ENCODE measurements at regions not wholly inside any gene's neighbourhood (a gene's known extent, or its start where the extent isn't known, plus 50 kb on each side); places are given as distances from the start of the nearest gene placed in this dataset.

DNA sequence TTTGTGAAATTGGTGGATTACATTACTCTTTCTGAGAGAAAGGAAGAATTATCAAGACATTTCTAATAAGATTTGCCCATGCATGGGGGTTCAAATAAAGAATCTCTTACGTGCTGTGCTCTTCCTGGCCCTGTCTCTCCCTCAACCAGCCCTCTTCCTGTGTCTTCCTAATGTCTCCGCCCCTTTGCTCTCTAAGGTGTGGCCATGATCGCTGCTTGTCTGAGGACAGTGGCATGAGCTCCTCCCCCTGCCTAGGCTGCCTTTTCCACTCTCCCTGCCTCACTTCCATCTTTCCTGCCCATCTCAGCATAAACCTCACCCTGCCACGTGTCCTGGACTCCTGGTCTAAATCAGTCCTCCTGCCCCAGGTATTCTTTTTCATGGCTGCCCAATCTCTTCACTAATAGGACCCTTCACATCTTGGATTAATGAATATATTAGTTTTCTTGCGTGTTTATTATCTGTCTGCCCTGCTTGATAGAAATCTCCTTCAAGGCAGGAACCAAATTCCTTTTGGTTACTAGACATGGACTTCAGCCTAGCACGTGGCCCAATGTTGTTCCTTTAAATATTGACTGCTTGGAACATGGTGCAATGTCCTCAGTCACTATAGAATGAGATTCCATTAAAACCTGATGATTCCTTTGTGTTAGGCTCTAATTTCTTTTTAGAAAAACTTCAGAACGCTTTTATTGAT, 122.3 kb downstream of the MTRR start:
- ATAC-seq (peak; percentile 100), DNase-seq (ENCODE audit: low spot score) (peak; percentile 47)
- Mint-ChIP-seq H3K4me3 (no peak overlapping the region), H3K27me3 (ENCODE audit: low read depth) (no peaks in the 10 kb centered on the region), H3K9me3 (0 out of 2 replicates have a peak, but pooled peaks cover 4% of the 10 kb centered on the region), H3K27ac (no peak overlapping the region), H3K36me3 (no peaks in the 10 kb centered on the region), H3K4me1 (peaks cover 4% of the 10 kb centered on the region)
- TF ChIP-seq NFATC4 (CRISPR knock-in tag; IDR thresholded peaks at IDR 0.05) (no peak), ATF1 (CRISPR knock-in tag; IDR thresholded peaks at IDR 0.05) (no peak), FOXP1 (CRISPR knock-in tag; IDR thresholded peaks at IDR 0.05; ENCODE audit: borderline replicate concordance) (no peak), ZNF281 (CRISPR knock-in tag; IDR thresholded peaks at IDR 0.05) (no peak)
- TF ChIP-seq, protein P1, sequence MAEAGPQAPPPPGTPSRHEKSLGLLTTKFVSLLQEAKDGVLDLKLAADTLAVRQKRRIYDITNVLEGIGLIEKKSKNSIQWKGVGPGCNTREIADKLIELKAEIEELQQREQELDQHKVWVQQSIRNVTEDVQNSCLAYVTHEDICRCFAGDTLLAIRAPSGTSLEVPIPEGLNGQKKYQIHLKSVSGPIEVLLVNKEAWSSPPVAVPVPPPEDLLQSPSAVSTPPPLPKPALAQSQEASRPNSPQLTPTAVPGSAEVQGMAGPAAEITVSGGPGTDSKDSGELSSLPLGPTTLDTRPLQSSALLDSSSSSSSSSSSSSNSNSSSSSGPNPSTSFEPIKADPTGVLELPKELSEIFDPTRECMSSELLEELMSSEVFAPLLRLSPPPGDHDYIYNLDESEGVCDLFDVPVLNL (CRISPR knock-in tag; IDR thresholded peaks at IDR 0.05; ENCODE audit: borderline replicate concordance, low read depth) = no peak
- POLR2A ChIA-PET = no interaction called here
- CTCF ChIA-PET = interaction anchor here (1.0 kb wide), 1 partner anchor 63 kb away, joined by 3 read pairs; no protein-coding TSS in a partner anchor

DNA sequence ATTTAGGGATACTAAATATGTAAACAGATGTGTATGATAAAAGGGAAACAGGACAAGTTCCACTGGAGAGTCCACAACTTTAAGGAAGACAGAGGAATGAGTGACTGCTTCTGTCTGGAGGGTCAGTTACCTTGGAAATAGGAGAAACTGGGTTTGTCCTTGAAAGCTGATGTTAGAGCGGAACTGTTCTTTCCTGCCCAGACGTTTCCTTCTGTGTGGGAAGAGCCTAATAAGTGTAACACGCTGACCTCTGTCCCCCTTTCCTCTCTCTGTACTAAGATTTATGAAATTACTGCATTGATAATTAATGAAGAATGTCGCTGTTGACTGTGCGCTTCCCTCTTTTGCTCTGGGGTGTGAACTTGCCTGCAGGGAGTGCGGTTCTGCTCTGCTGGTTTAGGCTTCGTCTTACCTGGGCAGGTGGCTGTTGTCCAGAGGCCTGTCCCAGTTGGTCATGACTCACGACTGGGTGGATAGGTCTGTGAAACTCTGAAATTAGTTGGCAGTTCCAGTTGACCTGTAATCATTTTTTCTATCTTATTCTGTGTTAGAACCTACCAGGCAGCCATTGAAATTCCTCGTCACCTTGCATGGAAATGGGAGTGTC, 126.8 kb downstream of the MTRR start:
- CTCF ChIA-PET = no interaction called here

DNA sequence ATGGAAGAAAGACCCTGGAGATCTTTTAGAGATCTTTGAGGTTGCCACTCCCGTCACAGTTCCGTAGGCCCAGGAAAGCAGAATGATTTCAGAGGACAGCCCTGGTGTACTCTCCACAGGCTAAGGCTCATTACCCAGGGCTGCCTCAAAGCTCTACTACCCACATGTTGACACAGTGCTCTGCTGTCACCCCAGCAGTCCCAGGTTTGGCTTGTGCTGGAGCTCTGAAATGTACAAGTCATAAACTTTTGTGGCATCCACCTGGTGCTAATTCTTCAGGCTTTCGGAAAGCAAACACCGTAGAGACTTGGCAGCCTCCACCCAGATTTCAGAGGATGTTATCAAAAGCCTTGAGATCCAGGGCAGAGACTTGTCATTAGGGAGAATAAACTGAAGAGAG, 136.5 kb downstream of the MTRR start:
- ATAC-seq (no peak), DNase-seq (ENCODE audit: low spot score) (no peak)
- Mint-ChIP-seq H3K27me3 (ENCODE audit: low read depth) (no peaks in the 10 kb centered on the region; the same call in 1 of the 2 replicates), H3K4me3 (no peak overlapping the region), H3K27ac (no peak overlapping the region), H3K36me3 (no peaks in the 10 kb centered on the region), H3K9me3 (peaks cover 12% of the 10 kb centered on the region), H3K4me1 (peaks cover 5% of the 10 kb centered on the region)
- CTCF ChIA-PET = no interaction called here
- POLR2A ChIA-PET = no interaction called here
- no peak for TF ChIP-seq NFE2L1 (CRISPR knock-in tag; IDR thresholded peaks at IDR 0.05)
- TF ChIP-seq SP1 (CRISPR knock-in tag; conservative IDR thresholded peaks at IDR 0.05) = no peak
- no peak for TF ChIP-seq ZNF138 (CRISPR knock-in tag; conservative IDR thresholded peaks at IDR 0.05)
- TF ChIP-seq, protein P2, sequence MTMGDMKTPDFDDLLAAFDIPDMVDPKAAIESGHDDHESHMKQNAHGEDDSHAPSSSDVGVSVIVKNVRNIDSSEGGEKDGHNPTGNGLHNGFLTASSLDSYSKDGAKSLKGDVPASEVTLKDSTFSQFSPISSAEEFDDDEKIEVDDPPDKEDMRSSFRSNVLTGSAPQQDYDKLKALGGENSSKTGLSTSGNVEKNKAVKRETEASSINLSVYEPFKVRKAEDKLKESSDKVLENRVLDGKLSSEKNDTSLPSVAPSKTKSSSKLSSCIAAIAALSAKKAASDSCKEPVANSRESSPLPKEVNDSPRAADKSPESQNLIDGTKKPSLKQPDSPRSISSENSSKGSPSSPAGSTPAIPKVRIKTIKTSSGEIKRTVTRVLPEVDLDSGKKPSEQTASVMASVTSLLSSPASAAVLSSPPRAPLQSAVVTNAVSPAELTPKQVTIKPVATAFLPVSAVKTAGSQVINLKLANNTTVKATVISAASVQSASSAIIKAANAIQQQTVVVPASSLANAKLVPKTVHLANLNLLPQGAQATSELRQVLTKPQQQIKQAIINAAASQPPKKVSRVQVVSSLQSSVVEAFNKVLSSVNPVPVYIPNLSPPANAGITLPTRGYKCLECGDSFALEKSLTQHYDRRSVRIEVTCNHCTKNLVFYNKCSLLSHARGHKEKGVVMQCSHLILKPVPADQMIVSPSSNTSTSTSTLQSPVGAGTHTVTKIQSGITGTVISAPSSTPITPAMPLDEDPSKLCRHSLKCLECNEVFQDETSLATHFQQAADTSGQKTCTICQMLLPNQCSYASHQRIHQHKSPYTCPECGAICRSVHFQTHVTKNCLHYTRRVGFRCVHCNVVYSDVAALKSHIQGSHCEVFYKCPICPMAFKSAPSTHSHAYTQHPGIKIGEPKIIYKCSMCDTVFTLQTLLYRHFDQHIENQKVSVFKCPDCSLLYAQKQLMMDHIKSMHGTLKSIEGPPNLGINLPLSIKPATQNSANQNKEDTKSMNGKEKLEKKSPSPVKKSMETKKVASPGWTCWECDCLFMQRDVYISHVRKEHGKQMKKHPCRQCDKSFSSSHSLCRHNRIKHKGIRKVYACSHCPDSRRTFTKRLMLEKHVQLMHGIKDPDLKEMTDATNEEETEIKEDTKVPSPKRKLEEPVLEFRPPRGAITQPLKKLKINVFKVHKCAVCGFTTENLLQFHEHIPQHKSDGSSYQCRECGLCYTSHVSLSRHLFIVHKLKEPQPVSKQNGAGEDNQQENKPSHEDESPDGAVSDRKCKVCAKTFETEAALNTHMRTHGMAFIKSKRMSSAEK (CRISPR knock-in tag; IDR thresholded peaks at IDR 0.05; ENCODE audit: borderline replicate concordance) = no peak
- TF ChIP-seq MAX (CRISPR knock-in tag; IDR thresholded peaks at IDR 0.05) = no peak

More for the DNA sequence above, 126.8 kb downstream of the MTRR start:
- Mint-ChIP-seq H3K4me1 (peaks cover 4% of the 10 kb centered on the region), H3K27me3 (ENCODE audit: low read depth) (no peaks in the 10 kb centered on the region; the same call in 1 of the 2 replicates), H3K36me3 (no peaks in the 10 kb centered on the region), H3K27ac (no peak overlapping the region), H3K4me3 (no peak overlapping the region), H3K9me3 (peaks cover 8% of the 10 kb centered on the region)
- DNase-seq (ENCODE audit: low spot score) (no peak), ATAC-seq (no peak)
- no peak for TF ChIP-seq RORB (CRISPR knock-in tag; IDR thresholded peaks at IDR 0.05)
- TF ChIP-seq ZNF396 (CRISPR knock-in tag; IDR thresholded peaks at IDR 0.05; ENCODE audit: borderline replicate concordance) = no peak
- TF ChIP-seq, protein P3, sequence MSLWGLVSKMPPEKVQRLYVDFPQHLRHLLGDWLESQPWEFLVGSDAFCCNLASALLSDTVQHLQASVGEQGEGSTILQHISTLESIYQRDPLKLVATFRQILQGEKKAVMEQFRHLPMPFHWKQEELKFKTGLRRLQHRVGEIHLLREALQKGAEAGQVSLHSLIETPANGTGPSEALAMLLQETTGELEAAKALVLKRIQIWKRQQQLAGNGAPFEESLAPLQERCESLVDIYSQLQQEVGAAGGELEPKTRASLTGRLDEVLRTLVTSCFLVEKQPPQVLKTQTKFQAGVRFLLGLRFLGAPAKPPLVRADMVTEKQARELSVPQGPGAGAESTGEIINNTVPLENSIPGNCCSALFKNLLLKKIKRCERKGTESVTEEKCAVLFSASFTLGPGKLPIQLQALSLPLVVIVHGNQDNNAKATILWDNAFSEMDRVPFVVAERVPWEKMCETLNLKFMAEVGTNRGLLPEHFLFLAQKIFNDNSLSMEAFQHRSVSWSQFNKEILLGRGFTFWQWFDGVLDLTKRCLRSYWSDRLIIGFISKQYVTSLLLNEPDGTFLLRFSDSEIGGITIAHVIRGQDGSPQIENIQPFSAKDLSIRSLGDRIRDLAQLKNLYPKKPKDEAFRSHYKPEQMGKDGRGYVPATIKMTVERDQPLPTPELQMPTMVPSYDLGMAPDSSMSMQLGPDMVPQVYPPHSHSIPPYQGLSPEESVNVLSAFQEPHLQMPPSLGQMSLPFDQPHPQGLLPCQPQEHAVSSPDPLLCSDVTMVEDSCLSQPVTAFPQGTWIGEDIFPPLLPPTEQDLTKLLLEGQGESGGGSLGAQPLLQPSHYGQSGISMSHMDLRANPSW (CRISPR knock-in tag; conservative IDR thresholded peaks at IDR 0.05; ENCODE audit: low read depth) = no peak
- TF ChIP-seq, protein P4, sequence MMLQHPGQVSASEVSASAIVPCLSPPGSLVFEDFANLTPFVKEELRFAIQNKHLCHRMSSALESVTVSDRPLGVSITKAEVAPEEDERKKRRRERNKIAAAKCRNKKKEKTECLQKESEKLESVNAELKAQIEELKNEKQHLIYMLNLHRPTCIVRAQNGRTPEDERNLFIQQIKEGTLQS (CRISPR knock-in tag; conservative IDR thresholded peaks at IDR 0.05) = no peak
- TF ChIP-seq JUN (CRISPR knock-in tag; IDR thresholded peaks at IDR 0.05) = no peak
- TF ChIP-seq, protein P5, sequence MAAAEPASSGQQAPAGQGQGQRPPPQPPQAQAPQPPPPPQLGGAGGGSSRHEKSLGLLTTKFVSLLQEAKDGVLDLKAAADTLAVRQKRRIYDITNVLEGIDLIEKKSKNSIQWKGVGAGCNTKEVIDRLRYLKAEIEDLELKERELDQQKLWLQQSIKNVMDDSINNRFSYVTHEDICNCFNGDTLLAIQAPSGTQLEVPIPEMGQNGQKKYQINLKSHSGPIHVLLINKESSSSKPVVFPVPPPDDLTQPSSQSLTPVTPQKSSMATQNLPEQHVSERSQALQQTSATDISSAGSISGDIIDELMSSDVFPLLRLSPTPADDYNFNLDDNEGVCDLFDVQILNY (CRISPR knock-in tag; IDR thresholded peaks at IDR 0.05) = no peak
- POLR2A ChIA-PET = no interaction called here
